ENCODE measurements at regions not wholly inside any gene's neighbourhood (a gene's known extent, or its start where the extent isn't known, plus 50 kb on each side); places are given as distances from the start of the nearest gene placed in this dataset.

- H3K4me3 ChIP-seq (ENCODE audit: low read length), result no peak overlapping the region
- H3K9me2 ChIP-seq (replicated peaks; ENCODE audit: insufficient read depth, low read length), result no peaks in the 10 kb centered on the region
- no peak overlapping the region for H2AFZ ChIP-seq (ENCODE audit: low read length)
- no peaks in the 10 kb centered on the region for H3K27me3 ChIP-seq (replicated peaks; ENCODE audit: insufficient read depth, low read length)
- H3K79me2 ChIP-seq (ENCODE audit: low read length), result no peaks in the 10 kb centered on the region
- no peaks in the 10 kb centered on the region for H3K4me1 ChIP-seq (ENCODE audit: low read length)
- H3K4me2 ChIP-seq (ENCODE audit: low read depth, low read length), result no peak overlapping the region
- H3K9ac ChIP-seq (ENCODE audit: low read length), result no peak overlapping the region
- H4K20me1 ChIP-seq (ENCODE audit: insufficient read depth, low read length), result no peaks in the 10 kb centered on the region
- TF ChIP-seq CTCF (IDR thresholded peaks at IDR 0.05; ENCODE audit: low read length), result no peak
- TF ChIP-seq EZH2 (optimal IDR thresholded peaks at IDR 0.05; ENCODE audit: low read depth, low read length), result no peak
- TF ChIP-seq EZH2phosphoT487 (IDR thresholded peaks at IDR 0.05; ENCODE audit: low read length), result no peak
- no peak for DNase-seq
- no peaks in the 10 kb centered on the region for H3K9me3 ChIP-seq (replicated peaks; ENCODE audit: insufficient read depth, low read length)
- no peak overlapping the region for H3K27ac ChIP-seq (ENCODE audit: low read length)
- H3F3A ChIP-seq (ENCODE audit: insufficient read depth, low read length), result no peaks in the 10 kb centered on the region
- H3K36me3 ChIP-seq (replicated peaks; ENCODE audit: insufficient read depth, low read length), result no peaks in the 10 kb centered on the region
Measured at GRCh38 chr3:88000853-88001252, 58.0 kb downstream of the CGGBP1 start.

GRCh38 chr3:87997966-87998365 is 60.8 kb downstream of the CGGBP1 start:
- Histone ChIP-seq H3K27me3 (replicated peaks; ENCODE audit: insufficient read depth, low read length) (no peaks in the 10 kb centered on the region), H3K9ac (ENCODE audit: low read length) (no peak overlapping the region), H3K27ac (ENCODE audit: low read length) (no peak overlapping the region), H3F3A (ENCODE audit: insufficient read depth, low read length) (no peaks in the 10 kb centered on the region), H2AFZ (ENCODE audit: low read length) (no peak overlapping the region), H3K9me3 (replicated peaks; ENCODE audit: insufficient read depth, low read length) (no peaks in the 10 kb centered on the region), H4K20me1 (ENCODE audit: insufficient read depth, low read length) (no peaks in the 10 kb centered on the region), H3K4me1 (ENCODE audit: low read length) (no peaks in the 10 kb centered on the region), H3K36me3 (replicated peaks; ENCODE audit: insufficient read depth, low read length) (no peaks in the 10 kb centered on the region), H3K4me3 (ENCODE audit: low read length) (no peak overlapping the region), H3K9me2 (replicated peaks; ENCODE audit: insufficient read depth, low read length) (no peaks in the 10 kb centered on the region), H3K79me2 (ENCODE audit: low read length) (no peaks in the 10 kb centered on the region), H3K4me2 (ENCODE audit: low read depth, low read length) (no peak overlapping the region)
- DNase-seq, result no peak
- TF ChIP-seq EZH2phosphoT487 (IDR thresholded peaks at IDR 0.05; ENCODE audit: low read length) (no peak), EZH2 (optimal IDR thresholded peaks at IDR 0.05; ENCODE audit: low read depth, low read length) (no peak), CTCF (IDR thresholded peaks at IDR 0.05; ENCODE audit: low read length) (no peak)

- H3K36me3 ChIP-seq (replicated peaks; ENCODE audit: insufficient read depth, low read length), result no peaks in the 10 kb centered on the region
Measured at GRCh38 chr3:87997298-87997697, 61.5 kb downstream of the CGGBP1 start.

GRCh38 chr3:87996882-87997281 is 61.9 kb downstream of the CGGBP1 start:
- H4K20me1 ChIP-seq (ENCODE audit: insufficient read depth, low read length), result no peaks in the 10 kb centered on the region
- no peak for TF ChIP-seq EZH2 (optimal IDR thresholded peaks at IDR 0.05; ENCODE audit: low read depth, low read length)
- no peak for TF ChIP-seq CTCF (IDR thresholded peaks at IDR 0.05; ENCODE audit: low read length)
- no peak for TF ChIP-seq EZH2phosphoT487 (IDR thresholded peaks at IDR 0.05; ENCODE audit: low read length)
- peak overlapping the region; percentile 27 for H3K4me2 ChIP-seq (ENCODE audit: low read depth, low read length)
- no peaks in the 10 kb centered on the region for H3K79me2 ChIP-seq (ENCODE audit: low read length)
- no peaks in the 10 kb centered on the region for H3K9me2 ChIP-seq (replicated peaks; ENCODE audit: insufficient read depth, low read length)
- H3K27ac ChIP-seq (ENCODE audit: low read length), result no peak overlapping the region
- H3K4me1 ChIP-seq (ENCODE audit: low read length), result no peaks in the 10 kb centered on the region
- no peak overlapping the region for H2AFZ ChIP-seq (ENCODE audit: low read length)
- no peak for DNase-seq
- H3K9me3 ChIP-seq (replicated peaks; ENCODE audit: insufficient read depth, low read length), result no peaks in the 10 kb centered on the region
- no peak overlapping the region for H3K4me3 ChIP-seq (ENCODE audit: low read length)
- no peaks in the 10 kb centered on the region for H3F3A ChIP-seq (ENCODE audit: insufficient read depth, low read length)
- no peaks in the 10 kb centered on the region for H3K36me3 ChIP-seq (replicated peaks; ENCODE audit: insufficient read depth, low read length)
- H3K9ac ChIP-seq (ENCODE audit: low read length), result no peak overlapping the region
- H3K27me3 ChIP-seq (replicated peaks; ENCODE audit: insufficient read depth, low read length), result no peaks in the 10 kb centered on the region

More at GRCh38 chr3:87997298-87997697, 61.5 kb downstream of the CGGBP1 start:
- Histone ChIP-seq H3K27me3 (replicated peaks; ENCODE audit: insufficient read depth, low read length) (no peaks in the 10 kb centered on the region), H3K9me3 (replicated peaks; ENCODE audit: insufficient read depth, low read length) (no peaks in the 10 kb centered on the region), H2AFZ (ENCODE audit: low read length) (no peak overlapping the region), H3K4me2 (ENCODE audit: low read depth, low read length) (peak overlapping the region; percentile 27; the same call in 1 of the 2 replicates), H3K27ac (ENCODE audit: low read length) (no peak overlapping the region), H3F3A (ENCODE audit: insufficient read depth, low read length) (no peaks in the 10 kb centered on the region), H4K20me1 (ENCODE audit: insufficient read depth, low read length) (no peaks in the 10 kb centered on the region), H3K79me2 (ENCODE audit: low read length) (no peaks in the 10 kb centered on the region), H3K9ac (ENCODE audit: low read length) (no peak overlapping the region), H3K4me3 (ENCODE audit: low read length) (no peak overlapping the region), H3K4me1 (ENCODE audit: low read length) (no peaks in the 10 kb centered on the region), H3K9me2 (replicated peaks; ENCODE audit: insufficient read depth, low read length) (no peaks in the 10 kb centered on the region)
- DNase-seq, result no peak
- no peak for TF ChIP-seq EZH2phosphoT487 (IDR thresholded peaks at IDR 0.05; ENCODE audit: low read length)
- TF ChIP-seq EZH2 (optimal IDR thresholded peaks at IDR 0.05; ENCODE audit: low read depth, low read length), result no peak
